ENCODE measurements at regions not wholly inside any gene's neighbourhood (a gene's known extent, or its start where the extent isn't known, plus 50 kb on each side); places are given as distances from the start of the nearest gene placed in this dataset.

- Histone ChIP-seq H3K9me3 (no peaks in the 10 kb centered on the region), H3K36me3 (ENCODE audit: insufficient read depth in 1 of 2, low read depth in 1 of 2) (no peaks in the 10 kb centered on the region), H3K27ac (peak overlapping the region; percentile 43), H3K4me3 (no peak overlapping the region), H3K4me1 (peaks cover 12% of the 10 kb centered on the region), H3K27me3 (ENCODE audit: insufficient read depth in 3 of 3, low read length in 2 of 3) (no peaks in the 10 kb centered on the region)
- ATAC-seq (peak in 2 of 4 donors; percentile 17 to 48), DNase-seq (no peak)
- 65 to 74% (median 68%) methylated on average over 3 of the region's 3 CpGs for WGBS, 3 donors
- no peak for TF ChIP-seq CTCF (IDR thresholded peaks at IDR 0.05)
- intact Hi-C loops (cut with DNase I): loop anchor here in 1 of 2 donors (10.0 kb wide), 1 partner anchor 274 kb away; the partner anchor contains the start of gene ADAMTS9
These were observed 270.5 kb upstream of the ADAMTS9 start for GRCh38 chr3:64958199-64958843.

GRCh38 chr3:64957408-64958198, 269.8 kb upstream of the ADAMTS9 start:
- H3K27me3 ChIP-seq (ENCODE audit: insufficient read depth in 3 of 3, low read length in 2 of 3): no peaks in the 10 kb centered on the region
- peak overlapping the region; percentile 43 for H3K27ac ChIP-seq
- no peaks in the 10 kb centered on the region for H3K9me3 ChIP-seq
- H3K36me3 ChIP-seq (ENCODE audit: insufficient read depth in 1 of 2, low read depth in 1 of 2): no peaks in the 10 kb centered on the region
- H3K4me1 ChIP-seq: peaks cover 12% of the 10 kb centered on the region
- TF ChIP-seq CTCF (IDR thresholded peaks at IDR 0.05): no peak
- H3K4me3 ChIP-seq: peak overlapping the region; percentile 24
- WGBS, 3 donors: 32 to 40% (median 33%) methylated on average over 6 of the region's 6 CpGs
- DNase-seq (no peak), ATAC-seq (peak in 2 of 4 donors; percentile 42 to 53)
- intact Hi-C loops (cut with DNase I): loop anchor here in 1 of 2 donors (10.0 kb wide), 1 partner anchor 273 kb away; the partner anchor contains the start of gene ADAMTS9

GRCh38 chr3:64956711-64957325, 269.0 kb upstream of the ADAMTS9 start:
- Histone ChIP-seq H3K4me1 (peaks cover 12% of the 10 kb centered on the region), H3K36me3 (ENCODE audit: insufficient read depth in 1 of 2, low read depth in 1 of 2) (no peaks in the 10 kb centered on the region), H3K4me3 (peak overlapping the region; percentile 24), H3K27me3 (ENCODE audit: insufficient read depth in 3 of 3, low read length in 2 of 3) (no peaks in the 10 kb centered on the region), H3K9me3 (no peaks in the 10 kb centered on the region), H3K27ac (peak overlapping the region; percentile 2)
- no peak for TF ChIP-seq CTCF (IDR thresholded peaks at IDR 0.05)
- intact Hi-C loops (cut with DNase I): loop anchor here in 1 of 2 donors (10.0 kb wide), 1 partner anchor 272 kb away; the partner anchor contains the start of gene ADAMTS9
- WGBS, 3 donors: 20 to 38% (median 26%) methylated on average over 10 of the region's 10 CpGs
- peak in 2 of 4 donors; percentile 35 to 65 for ATAC-seq
- no peak for DNase-seq

- intact Hi-C loops (cut with DNase I): loop anchor here in 1 of 2 donors (10.0 kb wide), 1 partner anchor 270 kb away; the partner anchor contains the start of gene ADAMTS9
These were observed 267.3 kb upstream of the ADAMTS9 start for GRCh38 chr3:64954995-64955636.

More at GRCh38 chr3:64954995-64955636, 267.3 kb upstream of the ADAMTS9 start:
- Histone ChIP-seq H3K27me3 (ENCODE audit: insufficient read depth in 3 of 3, low read length in 2 of 3) (no peaks in the 10 kb centered on the region), H3K4me1 (peaks cover 12% of the 10 kb centered on the region), H3K36me3 (ENCODE audit: insufficient read depth in 1 of 2, low read depth in 1 of 2) (no peaks in the 10 kb centered on the region), H3K4me3 (no peak overlapping the region), H3K27ac (no peak overlapping the region), H3K9me3 (no peaks in the 10 kb centered on the region)
- peak in 1 of 4 donors; percentile 35 for ATAC-seq
- DNase-seq: no peak
- WGBS, 3 donors: 26 to 40% (median 29%) methylated on average over 4 of the region's 4 CpGs
- TF ChIP-seq CTCF (IDR thresholded peaks at IDR 0.05): no peak
